Adrenal gland (tissue), 5 donors: ENCODE measurements at regions not wholly inside any gene's neighbourhood (a gene's known extent, or its start where the extent isn't known, plus 50 kb on each side); places are given as distances from the start of the nearest gene placed in this dataset.

Source experiments
- POLR2A ChIP-seq, 2 donors: fragments of 450-650 bp; IDR thresholded peaks; one replicate each; pipeline ENCODE4 v1.6.1; 2017; ENCODE audit warnings: antibody characterized with exemption in 2 of 2, mild to moderate bottlenecking in 2 of 2, moderate library complexity in 1 of 2
- TF ChIP-seq, protein P1 (sequence below), 6 experiments: fragments of 450-650 bp in 4 of 6; fragments of 200-600 bp in 2 of 6; sonication (generic) in 1 of 6; IDR thresholded peaks; 1 replicate in 5 of 6; 2 replicates in 1 of 6; pipeline versions ENCODE4 v1.5.1 to v1.8.0; 2016 to 2021; ENCODE audit warnings: antibody characterized with exemption in 6 of 6, mild to moderate bottlenecking in 2 of 6, moderate library complexity in 1 of 6
- donor health status: DM: no; HTN: no; CAD: no.

DNA sequence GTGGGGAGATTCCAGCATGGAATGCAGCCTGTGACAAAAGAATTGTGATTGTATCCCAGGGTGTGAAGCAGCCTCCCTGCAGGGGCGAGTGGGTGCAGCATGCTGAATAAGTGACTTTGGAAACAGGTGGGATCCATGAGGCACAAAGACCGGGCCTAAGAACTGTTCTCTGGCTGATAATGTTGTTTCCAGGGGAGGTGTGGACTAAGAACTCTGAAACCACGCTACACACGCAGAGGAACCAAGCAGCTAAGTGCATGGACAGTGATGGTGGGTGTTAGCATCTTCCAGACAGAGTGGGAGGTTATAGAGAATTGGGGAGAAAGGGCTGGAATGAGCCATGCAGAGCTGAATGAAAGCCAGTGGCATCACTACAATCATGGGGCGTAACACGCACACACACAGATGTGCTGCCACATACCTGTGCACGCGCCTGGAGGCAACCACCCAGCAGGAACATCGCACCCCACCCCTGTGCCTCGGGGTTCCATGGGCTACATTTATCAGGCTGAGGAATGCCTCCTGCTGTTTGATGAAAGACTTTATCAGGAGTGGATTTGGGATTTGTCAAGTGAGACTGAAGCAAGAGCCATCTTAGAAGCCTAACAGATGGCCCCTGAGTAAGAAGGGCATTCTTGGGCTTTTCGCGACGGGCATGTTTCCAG is 424.5 kb upstream of the SALL3 start:
- TF ChIP-seq, protein P1, sequence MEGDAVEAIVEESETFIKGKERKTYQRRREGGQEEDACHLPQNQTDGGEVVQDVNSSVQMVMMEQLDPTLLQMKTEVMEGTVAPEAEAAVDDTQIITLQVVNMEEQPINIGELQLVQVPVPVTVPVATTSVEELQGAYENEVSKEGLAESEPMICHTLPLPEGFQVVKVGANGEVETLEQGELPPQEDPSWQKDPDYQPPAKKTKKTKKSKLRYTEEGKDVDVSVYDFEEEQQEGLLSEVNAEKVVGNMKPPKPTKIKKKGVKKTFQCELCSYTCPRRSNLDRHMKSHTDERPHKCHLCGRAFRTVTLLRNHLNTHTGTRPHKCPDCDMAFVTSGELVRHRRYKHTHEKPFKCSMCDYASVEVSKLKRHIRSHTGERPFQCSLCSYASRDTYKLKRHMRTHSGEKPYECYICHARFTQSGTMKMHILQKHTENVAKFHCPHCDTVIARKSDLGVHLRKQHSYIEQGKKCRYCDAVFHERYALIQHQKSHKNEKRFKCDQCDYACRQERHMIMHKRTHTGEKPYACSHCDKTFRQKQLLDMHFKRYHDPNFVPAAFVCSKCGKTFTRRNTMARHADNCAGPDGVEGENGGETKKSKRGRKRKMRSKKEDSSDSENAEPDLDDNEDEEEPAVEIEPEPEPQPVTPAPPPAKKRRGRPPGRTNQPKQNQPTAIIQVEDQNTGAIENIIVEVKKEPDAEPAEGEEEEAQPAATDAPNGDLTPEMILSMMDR (IDR thresholded peaks at IDR 0.05) = no peak
- TF ChIP-seq POLR2A (IDR thresholded peaks at IDR 0.05) = no peak
